ENCODE measurements at regions not wholly inside any gene's neighbourhood (a gene's known extent, or its start where the extent isn't known, plus 50 kb on each side); places are given as distances from the start of the nearest gene placed in this dataset.
"Not testable (repeated sequence)": the region's sequence is repeated elsewhere in the genome, so short reads cannot be mapped to it uniquely, and the experiment has no call there.

- TF ChIP-seq POLR2AphosphoS5, POLR2A (IDR thresholded peaks at IDR 0.05): not testable (repeated sequence)
These were observed 247.4 kb downstream of the CCDC74A start for GRCh38 chr2:131774955-131775555.

Data from prostate gland (tissue), 1 donor.